GM18498 (cell line): ENCODE measurements at regions not wholly inside any gene's neighbourhood (a gene's known extent, or its start where the extent isn't known, plus 50 kb on each side); places are given as distances from the start of the nearest gene placed in this dataset.

Experiments used
- ATAC-seq: cut with Tn5 transposase; IDR thresholded peaks from one replicate; pipeline ENCODE4 v1.9.1; 2021; ENCODE audit warnings: mild to moderate bottlenecking, moderate library complexity; ENCODE audit not compliant: unreplicated experiment

GRCh38 chr4:187215438-187215837, 491.8 kb upstream of the FAT1 start:
- no peak for ATAC-seq

- no peak for ATAC-seq
These were observed 495.1 kb upstream of the FAT1 start for GRCh38 chr4:187218705-187219245.

- ATAC-seq, result no peak
These were observed 500.9 kb upstream of the FAT1 start for GRCh38 chr4:187224560-187224959.

- ATAC-seq, result no peak
These were observed 504.4 kb upstream of the FAT1 start for GRCh38 chr4:187227907-187228704.

- ATAC-seq, result no peak
These were observed 508.5 kb upstream of the FAT1 start for GRCh38 chr4:187232196-187232595.

GRCh38 chr4:187232796-187233195, 509.1 kb upstream of the FAT1 start:
- no peak for ATAC-seq

GRCh38 chr4:187235456-187236170, 512.0 kb upstream of the FAT1 start:
- no peak for ATAC-seq

- no peak for ATAC-seq
These were observed 512.7 kb upstream of the FAT1 start for GRCh38 chr4:187236209-187236890.

GRCh38 chr4:187238646-187239045, 515.0 kb upstream of the FAT1 start:
- no peak for ATAC-seq

- ATAC-seq, result no peak
These were observed 528.2 kb upstream of the FAT1 start for GRCh38 chr4:187251896-187252295.

GRCh38 chr4:187256897-187257296, 533.2 kb upstream of the FAT1 start:
- ATAC-seq, result no peak

GRCh38 chr4:187258651-187259401, 535.2 kb upstream of the FAT1 start:
- no peak for ATAC-seq

- no peak for ATAC-seq
These were observed 545.3 kb upstream of the FAT1 start for GRCh38 chr4:187268940-187269339.

GRCh38 chr4:187270154-187270553, 546.5 kb upstream of the FAT1 start:
- ATAC-seq, result no peak

- no peak for ATAC-seq
These were observed 548.2 kb upstream of the FAT1 start for GRCh38 chr4:187271848-187272247.

- no peak for ATAC-seq
These were observed 550.5 kb upstream of the FAT1 start for GRCh38 chr4:187274153-187274552.

- ATAC-seq, result no peak
These were observed 553.2 kb upstream of the FAT1 start for GRCh38 chr4:187276736-187277408.

GRCh38 chr4:187283201-187283955, 559.7 kb upstream of the FAT1 start:
- no peak for ATAC-seq

- no peak for ATAC-seq
These were observed 562.9 kb upstream of the FAT1 start for GRCh38 chr4:187286525-187286924.

- no peak for ATAC-seq
These were observed 565.7 kb upstream of the FAT1 start for GRCh38 chr4:187289371-187289770.
